GM18867 (cell line): ENCODE measurements at regions not wholly inside any gene's neighbourhood (a gene's known extent, or its start where the extent isn't known, plus 50 kb on each side); places are given as distances from the start of the nearest gene placed in this dataset.

ENCODE experiments used
- ATAC-seq: cut with Tn5 transposase; IDR thresholded peaks from one replicate; pipeline ENCODE4 v1.9.1; 2021; ENCODE audit warnings: mild to moderate bottlenecking, moderate library complexity; ENCODE audit not compliant: unreplicated experiment

DNA sequence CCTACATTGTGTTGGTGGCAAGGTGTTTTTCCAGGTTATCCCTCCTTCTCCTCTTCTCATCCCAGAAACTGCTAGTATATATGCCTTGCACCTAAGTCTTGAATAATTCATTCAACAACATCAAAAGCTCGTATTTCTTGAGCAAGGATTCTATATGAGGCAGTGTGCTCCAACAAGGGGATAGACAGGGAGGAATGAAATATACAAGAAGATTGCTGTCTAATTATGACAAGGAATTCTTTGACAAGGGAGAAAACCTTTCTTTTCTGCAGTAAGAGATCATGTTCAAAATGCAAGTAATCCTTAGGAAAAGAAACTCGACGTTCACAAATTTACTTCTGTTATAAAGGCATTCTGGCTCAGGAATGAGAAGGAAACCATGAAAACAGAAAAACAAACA lies 788.6 kb downstream of the TDRD15 start:
- ATAC-seq, result no peak

DNA sequence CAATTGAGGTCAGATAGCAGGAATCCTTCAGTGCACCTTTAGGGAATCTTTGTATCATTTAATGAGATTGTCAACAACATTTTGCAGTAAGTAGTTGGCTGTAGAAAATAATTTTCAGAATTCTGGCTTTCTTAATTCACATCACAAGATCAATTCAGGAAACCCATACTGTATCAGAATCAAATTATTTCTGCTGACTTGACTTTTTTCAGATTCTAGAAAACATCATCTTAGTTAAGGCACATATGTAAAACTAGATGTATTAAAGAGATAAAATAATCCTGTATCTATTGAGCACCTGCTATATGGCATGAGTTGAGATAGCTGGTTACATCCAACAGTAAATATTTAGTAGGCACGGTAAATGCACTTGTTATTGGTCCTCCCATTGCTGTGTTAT lies 791.4 kb downstream of the TDRD15 start:
- ATAC-seq, result no peak

DNA sequence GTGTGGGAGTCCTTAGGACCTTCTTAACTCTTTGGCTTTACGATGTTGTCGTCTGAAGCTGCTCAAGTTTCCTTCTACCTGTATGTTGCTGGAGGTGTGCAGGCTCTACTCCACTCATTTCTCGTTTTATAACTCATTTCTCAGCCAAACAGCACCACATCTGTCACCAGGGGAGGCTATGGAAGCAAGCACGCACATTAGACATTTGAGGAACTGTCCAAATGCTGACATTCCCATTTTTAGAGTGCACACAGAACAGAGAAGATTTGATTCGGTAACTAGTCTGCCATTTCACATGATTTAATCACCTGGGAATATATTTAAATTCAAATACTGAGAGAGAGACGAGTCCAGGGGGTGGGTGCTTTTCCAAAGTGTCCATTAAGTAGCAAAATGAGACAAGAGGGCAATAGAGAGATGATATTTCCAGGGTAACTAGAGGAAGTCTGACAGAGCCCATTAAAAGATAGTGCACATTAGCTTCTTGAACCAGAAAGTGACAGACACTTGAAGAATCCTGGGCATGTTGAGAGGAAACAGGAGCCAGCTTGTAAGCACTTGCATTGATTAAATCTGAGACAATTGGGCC lies 793.3 kb downstream of the TDRD15 start:
- no peak for ATAC-seq

DNA sequence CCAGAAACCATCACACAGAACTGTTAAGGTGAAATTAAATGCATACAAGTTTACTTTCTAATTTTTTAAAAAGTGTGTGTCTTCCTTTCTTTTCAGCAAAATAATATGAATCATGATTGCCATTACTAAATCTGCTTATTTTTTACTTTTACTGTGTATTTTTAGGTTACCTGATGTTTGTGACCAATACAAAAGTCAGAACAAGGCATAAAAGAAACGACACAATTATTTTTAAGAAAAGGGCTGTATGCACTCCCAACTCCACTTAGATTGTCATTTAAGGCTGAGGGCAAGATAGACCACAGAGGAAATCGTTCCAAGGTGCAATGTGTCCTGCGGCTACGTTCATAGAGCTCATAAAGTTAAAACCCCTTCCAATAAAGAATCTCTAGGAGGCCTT lies 797.0 kb downstream of the TDRD15 start:
- ATAC-seq, result no peak

DNA sequence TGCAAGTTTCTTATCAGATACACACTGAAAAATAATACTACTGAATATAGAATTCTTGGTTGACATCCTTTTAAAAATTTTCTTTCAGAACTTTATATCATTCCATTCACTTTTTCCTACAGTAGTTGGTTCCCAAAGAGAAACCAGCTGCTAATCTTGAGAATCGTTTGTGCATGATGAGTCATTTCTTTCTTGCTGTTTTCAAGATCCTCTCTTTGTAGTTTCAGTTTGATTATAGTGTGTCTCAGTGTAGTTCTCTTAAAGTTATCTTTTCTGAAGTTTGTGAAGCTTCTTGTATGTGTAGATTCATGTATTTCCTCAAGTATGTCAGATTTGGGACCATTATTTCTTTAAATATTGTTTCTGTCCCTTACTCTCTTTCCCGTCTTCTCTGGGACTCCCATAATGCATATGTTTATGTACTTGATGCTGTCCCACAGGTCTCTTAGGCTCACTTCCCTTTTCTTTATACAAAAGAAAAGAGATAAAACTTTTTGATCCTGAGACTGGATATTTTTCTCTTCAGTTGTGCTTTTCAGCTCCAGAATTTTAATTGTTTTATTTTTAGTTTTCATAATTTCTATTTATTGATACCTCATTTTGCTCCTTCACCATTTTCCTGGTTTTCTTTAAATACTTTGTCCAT lies 801.0 kb downstream of the TDRD15 start:
- peak; percentile 89 for ATAC-seq

- no peak for ATAC-seq
Measured at GRCh38 chr2:21928292-21928691, 804.5 kb downstream of the TDRD15 start.

DNA sequence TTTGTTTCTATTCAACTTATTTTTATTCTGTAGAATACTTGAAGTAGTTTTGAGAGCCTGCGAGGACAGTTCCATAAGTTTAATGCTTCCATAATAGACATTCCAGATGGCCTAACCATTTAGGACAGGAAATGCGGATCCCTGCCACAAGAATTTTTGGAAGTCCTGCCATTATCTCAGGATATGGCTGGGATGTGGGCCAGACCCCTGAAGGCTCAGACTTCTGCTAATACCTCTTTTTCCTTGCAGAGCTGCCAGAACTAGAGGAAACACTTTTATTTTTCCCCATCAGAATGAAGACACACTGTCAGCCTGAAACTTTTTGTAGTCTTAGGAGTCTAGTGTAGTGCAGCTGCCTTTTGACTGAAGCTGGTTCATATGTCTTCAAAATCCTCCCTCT lies 806.5 kb downstream of the TDRD15 start:
- ATAC-seq, result no peak

GRCh38 chr2:21939967-21940366 lies 816.2 kb downstream of the TDRD15 start:
- ATAC-seq, result no peak

DNA sequence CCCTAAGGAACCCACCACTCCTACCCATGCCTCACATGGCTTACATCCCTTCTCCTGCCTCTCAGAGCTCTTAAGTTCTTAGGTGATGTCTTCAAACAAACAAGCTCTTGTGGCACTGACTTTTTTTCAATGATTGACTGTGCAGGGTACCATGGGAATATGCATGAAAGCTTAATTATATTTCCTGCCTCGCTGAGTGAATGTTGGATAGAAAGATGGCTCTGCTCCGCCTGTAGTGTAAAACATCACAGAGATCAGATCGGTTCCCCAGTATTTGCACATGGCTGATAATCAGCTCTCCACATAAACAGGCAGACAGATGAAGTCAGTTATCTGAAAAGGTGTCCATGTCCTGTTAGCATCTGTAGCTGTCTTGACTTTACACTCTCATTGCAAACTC lies 820.8 kb downstream of the TDRD15 start:
- no peak for ATAC-seq

DNA sequence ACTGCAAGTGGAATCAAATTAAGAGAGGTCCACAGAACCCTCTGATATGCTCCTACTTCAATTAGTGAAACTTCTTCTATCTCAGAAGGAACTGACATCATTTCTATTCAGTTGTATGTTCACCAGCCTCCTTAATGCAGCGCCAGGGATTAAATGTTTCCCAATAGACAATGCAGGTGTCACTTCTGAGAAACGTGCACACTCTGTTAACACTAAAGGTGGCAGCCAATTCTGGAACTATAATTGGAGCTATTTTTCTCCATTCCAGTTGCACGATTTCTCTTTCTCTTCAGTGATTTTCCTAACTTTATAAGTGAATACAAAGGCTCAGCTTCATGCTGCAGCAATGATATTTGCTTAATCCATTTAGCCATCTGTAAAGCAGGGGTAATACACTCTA lies 821.9 kb downstream of the TDRD15 start:
- no peak for ATAC-seq

DNA sequence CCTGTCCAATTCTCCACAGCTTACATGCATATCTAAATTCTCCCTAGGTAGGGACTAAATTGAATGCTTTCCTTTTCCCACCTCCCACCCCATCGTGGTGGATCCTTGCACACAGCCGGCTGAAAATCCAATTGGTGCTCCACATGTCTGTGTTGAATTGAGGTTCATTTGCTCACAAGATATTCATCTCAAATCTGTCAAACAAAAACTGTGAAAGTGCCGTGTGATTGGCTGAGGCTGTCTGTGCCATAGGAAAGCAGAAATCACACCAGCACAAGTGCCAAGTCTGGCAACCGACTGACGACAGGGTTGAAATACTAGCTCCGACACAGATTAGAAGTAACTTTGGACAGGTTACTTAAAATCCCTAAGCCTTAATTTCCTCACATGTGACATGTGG lies 823.3 kb downstream of the TDRD15 start:
- ATAC-seq, result no peak

- ATAC-seq, result no peak
Measured at GRCh38 chr2:21966139-21966538, 842.4 kb downstream of the TDRD15 start.

DNA sequence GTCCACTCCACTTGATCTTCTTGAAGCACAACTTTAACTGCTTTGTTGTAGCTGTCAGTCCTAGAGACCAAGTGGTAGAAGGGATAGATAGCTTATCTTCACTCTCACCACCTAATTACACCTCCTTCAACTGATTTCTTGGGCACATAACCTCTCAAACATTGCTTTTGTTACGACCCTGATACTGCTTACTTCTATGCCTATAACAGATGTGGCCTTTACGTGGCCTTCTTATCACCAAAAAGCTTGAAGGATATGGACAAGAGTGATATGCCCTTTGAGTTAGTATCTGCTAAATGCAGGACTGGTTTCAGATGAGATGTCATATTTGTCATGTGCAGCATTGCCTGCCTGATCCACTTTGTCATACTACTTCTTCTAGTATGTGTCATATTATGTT lies 847.2 kb downstream of the TDRD15 start:
- no peak for ATAC-seq

DNA sequence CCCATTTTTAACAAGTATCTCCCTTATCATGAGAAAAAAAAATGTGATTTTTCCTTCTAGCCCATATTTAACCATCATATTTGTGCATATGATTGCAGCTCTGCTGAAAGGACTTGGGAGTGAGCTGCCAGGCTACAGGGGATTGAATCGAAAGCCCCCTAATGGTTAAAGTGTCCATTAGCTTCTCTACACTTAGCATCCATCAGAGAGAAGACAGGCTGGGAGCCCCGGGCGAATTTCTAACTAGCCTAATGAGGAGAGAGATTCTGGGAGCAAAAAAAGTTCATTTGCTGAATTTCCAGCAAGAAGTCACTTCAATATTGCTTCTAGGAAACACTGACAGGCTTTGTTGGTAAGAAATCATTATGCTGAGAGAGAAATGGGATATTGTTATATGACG lies 848.8 kb downstream of the TDRD15 start:
- ATAC-seq, result no peak

DNA sequence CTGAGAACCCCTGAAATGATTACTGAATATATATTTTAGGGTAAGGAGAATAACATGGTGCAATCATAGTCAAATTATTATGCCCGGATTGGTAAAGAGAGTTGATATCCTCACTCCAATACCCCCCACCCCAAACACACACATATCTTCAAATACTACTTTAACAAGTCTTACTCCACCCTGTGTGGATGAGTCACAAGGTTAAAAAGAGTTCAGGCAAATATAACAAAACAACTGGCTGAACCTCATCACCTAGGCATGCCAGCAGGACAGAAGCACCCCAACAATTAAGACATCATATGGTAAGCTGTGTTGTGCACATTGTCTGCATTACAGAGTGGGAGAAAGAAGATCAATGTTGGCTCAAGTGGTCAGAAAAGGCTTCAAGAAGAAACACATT lies 857.4 kb downstream of the TDRD15 start:
- ATAC-seq, result no peak

DNA sequence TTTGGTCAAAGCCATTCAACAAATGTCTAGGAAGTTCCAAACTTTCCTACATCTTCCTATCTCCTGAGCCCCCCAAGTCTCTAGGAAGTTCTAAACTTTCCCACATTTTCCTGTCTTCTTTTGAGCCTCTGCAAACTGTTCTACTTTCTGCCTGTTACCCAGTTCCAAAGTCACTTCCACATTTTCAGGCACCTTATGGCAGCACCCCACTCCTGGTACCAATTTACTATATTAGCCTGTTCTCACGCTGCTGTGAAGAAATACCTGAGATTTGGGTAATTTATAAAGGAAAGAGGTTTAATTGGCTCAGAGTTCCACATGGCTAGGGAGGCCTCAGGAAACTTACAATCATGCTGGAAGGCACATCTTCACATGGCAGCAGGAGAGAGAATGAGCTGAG lies 869.2 kb downstream of the TDRD15 start:
- ATAC-seq, result no peak

DNA sequence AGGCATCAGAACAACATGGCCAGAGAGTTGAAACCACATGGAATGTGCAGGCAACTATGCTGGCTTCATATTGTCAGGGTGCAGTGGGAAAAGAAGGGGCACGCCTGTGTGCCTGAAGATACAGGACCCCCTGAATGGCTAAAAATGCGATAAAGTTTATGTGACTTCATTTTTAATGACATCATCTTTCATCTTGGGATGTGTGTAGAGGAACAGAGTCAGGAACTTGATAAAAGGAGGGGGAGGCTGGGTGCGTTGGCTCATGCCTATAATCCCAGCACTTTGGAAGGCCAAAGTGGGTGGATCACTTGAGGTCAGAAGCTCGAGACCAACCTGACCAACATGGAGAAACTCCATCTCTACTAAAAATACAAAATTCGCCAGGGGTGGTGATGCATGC lies 872.6 kb downstream of the TDRD15 start:
- ATAC-seq, result no peak

DNA sequence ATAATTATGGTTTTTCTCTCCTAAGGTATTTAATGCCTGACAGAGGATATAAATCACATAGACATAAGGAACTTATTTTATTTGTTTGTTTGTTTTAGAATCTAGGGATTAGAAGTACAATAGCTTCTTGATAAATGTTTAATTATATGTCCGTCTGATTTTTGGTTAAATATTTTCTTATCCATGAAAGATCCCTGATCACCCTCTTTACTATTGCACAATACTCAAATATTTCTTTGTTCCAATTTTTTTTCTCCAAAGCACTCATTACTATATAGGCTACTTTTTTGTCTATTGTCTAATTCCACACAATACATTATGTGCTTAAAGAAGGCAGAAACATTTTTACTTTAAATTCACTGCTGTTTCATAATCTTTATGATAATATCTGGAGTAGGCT lies 875.8 kb downstream of the TDRD15 start:
- ATAC-seq, result no peak

DNA sequence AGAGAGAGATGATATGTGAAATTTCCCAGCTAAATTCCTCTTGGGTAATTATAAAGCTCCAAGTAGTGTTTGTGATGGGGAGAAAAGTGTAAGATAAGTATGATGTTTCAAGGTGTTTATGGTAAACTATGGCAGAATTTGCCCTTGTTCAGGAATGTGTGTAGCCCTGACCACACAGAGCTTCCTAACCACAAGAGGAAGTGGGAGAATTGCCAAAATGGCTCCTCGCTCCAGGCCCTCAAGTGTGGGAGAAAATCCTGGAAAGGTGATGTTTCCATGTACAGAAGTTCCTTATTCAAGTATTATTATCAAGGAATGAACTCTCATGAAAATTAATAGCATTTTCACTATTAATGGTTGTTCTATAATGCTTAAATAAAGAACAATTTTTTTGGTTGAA lies 878.3 kb downstream of the TDRD15 start:
- ATAC-seq, result no peak

DNA sequence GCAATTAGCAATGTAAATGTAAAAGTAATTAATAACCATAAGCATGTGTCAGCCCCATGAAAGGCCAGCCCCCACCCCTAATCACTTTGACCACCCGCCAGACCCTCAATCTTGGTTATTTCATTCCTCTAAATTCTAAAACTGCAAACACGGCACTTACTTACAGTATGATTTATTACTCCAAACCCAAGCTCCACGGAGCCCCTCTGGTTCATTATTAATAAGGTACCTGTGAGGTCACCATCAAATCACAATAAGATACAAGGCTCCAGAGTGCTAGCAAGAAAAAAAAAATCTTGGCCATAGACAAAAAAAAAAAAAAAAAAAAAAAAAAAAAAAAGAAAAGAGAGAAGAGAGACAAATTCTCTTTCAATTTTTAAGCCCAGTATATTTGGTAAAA lies 879.5 kb downstream of the TDRD15 start:
- ATAC-seq, result no peak

- no peak for ATAC-seq
Measured at GRCh38 chr2:22011048-22011447, 887.3 kb downstream of the TDRD15 start.

DNA sequence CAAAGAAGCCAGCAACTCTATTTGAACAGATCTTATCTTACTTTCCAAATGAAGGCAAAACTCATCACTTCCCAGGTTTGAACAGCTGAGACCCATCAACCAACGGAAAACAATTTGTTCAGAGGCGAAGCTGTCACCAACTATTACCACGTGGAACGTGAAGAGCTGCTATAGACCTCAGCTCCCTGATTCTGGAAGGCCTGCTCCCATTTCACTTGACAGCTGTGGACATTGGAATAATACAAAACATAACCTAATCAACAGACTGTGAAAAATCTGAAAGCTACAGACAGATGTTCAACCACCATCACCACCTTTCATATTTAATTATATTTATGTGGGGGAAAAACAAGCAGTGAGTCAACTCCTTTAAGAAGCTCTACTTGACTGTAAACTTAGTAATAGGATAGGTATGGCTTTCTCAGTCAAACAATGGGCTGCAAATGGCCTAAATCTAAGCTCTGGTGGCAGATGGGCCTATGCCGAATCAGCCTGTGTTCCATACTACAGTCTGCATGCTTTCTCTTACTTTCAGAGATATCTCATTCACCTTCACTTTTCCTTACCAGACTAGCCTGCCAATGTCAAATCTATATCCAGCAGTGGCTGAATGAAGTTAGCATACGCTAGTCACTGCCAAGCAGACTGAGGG lies 896.4 kb downstream of the TDRD15 start:
- ATAC-seq, result no peak
